Tibial nerve (tissue), 4 donors: ENCODE measurements at regions not wholly inside any gene's neighbourhood (a gene's known extent, or its start where the extent isn't known, plus 50 kb on each side); places are given as distances from the start of the nearest gene placed in this dataset.
"Not testable (repeated sequence)": the region's sequence is repeated elsewhere in the genome, so short reads cannot be mapped to it uniquely, and the experiment has no call there.

Experiments used
- CTCF ChIP-seq, 5 experiments: fragments of 200-600 bp in 3 of 5; fragments of 450-650 bp in 2 of 5; sonication (generic) in 3 of 5; IDR thresholded peaks; one replicate each; pipeline ENCODE4 v1.5.1; 2016 to 2019; ENCODE audit warnings: antibody characterized with exemption in 5 of 5, mild to moderate bottlenecking in 3 of 5, moderate library complexity in 2 of 5
- EP300 ChIP-seq, 2 donors: sonication (generic); formaldehyde crosslinking; IDR thresholded peaks; one replicate each; pipeline ENCODE4 v1.6.1; 2017; ENCODE audit warnings: antibody characterized with exemption in 2 of 2, mild to moderate bottlenecking in 1 of 2
- POLR2A ChIP-seq, 2 donors: fragments of 450-650 bp; IDR thresholded peaks; one replicate each; pipeline ENCODE4 v1.6.1; 2017; ENCODE audit warnings: antibody characterized with exemption in 2 of 2, mild to moderate bottlenecking in 2 of 2, moderate library complexity in 2 of 2

- TF ChIP-seq CTCF, POLR2A, EP300 (IDR thresholded peaks at IDR 0.05): not testable (repeated sequence)
Observed at GRCh38 chr10:42994909-42995308, 82.0 kb upstream of the RET start.
